Uterus (tissue), 3 donors: ENCODE measurements at regions not wholly inside any gene's neighbourhood (a gene's known extent, or its start where the extent isn't known, plus 50 kb on each side); places are given as distances from the start of the nearest gene placed in this dataset.
"Not testable (repeated sequence)": the region's sequence is repeated elsewhere in the genome, so short reads cannot be mapped to it uniquely, and the experiment has no call there.

Experiments used
- DNase-seq, 2 donors: peaks; one replicate each; pipeline ENCODE4 v3.0.0-alpha.2; 2019 to 2020
- H3K27ac ChIP-seq, 2 donors: fragments of 200-600 bp; sonication (generic); 1 replicate in 1 of 2; 2 replicates in 1 of 2; pipeline ENCODE4 v1.5.1; 2016 to 2018
- H3K27me3 ChIP-seq, 2 donors: fragments of 200-600 bp; sonication (generic); one replicate each; pipeline ENCODE4 v1.5.1; 2018 to 2019; ENCODE audit warnings: control low read depth in 1 of 2
- H3K36me3 ChIP-seq, 2 donors: fragments of 200-600 bp; sonication (generic); one replicate each; pipeline ENCODE4 v1.5.1; 2019; ENCODE audit warnings: control low read depth in 1 of 2
- H3K4me1 ChIP-seq, 2 donors: fragments of 200-600 bp; sonication (generic); one replicate each; pipeline ENCODE4 v1.5.1; 2018 to 2019; ENCODE audit warnings: control low read depth in 1 of 2
- H3K4me3 ChIP-seq, 2 donors: fragments of 200-600 bp; sonication (generic); 1 replicate in 1 of 2; 2 replicates in 1 of 2; pipeline ENCODE4 v1.5.1; 2018 to 2019; ENCODE audit warnings: mild to moderate bottlenecking in 1 of 2
- H3K9me3 ChIP-seq, 2 donors: fragments of 200-600 bp; sonication (generic); one replicate each; pipeline ENCODE4 v1.5.1; 2019; ENCODE audit warnings: control low read depth in 1 of 2
- POLR2A ChIP-seq, 2 donors: fragments of 450-650 bp; IDR thresholded peaks; one replicate each; pipeline ENCODE4 v1.6.1; 2016; ENCODE audit warnings: antibody characterized with exemption in 2 of 2, mild to moderate bottlenecking in 1 of 2, moderate library complexity in 1 of 2
- intact Hi-C: fragments of 100-400 bp; cut with DNase I; formaldehyde crosslinking; loops from one replicate; pipeline ENCODE4 v1.15.1; 2023; ENCODE audit warnings: low total_unique reads
- TF ChIP-seq, protein P1 (sequence below), 4 experiments: fragments of 200-600 bp in 2 of 4; fragments of 450-650 bp in 2 of 4; sonication (generic) in 2 of 4; IDR thresholded peaks; one replicate each; pipeline ENCODE4 v1.5.1; 2016 to 2019; ENCODE audit warnings: antibody characterized with exemption in 4 of 4, mild to moderate bottlenecking in 2 of 4, moderate library complexity in 1 of 4
- donor health status: DM: yes; HTN: yes; CAD: no.

DNA sequence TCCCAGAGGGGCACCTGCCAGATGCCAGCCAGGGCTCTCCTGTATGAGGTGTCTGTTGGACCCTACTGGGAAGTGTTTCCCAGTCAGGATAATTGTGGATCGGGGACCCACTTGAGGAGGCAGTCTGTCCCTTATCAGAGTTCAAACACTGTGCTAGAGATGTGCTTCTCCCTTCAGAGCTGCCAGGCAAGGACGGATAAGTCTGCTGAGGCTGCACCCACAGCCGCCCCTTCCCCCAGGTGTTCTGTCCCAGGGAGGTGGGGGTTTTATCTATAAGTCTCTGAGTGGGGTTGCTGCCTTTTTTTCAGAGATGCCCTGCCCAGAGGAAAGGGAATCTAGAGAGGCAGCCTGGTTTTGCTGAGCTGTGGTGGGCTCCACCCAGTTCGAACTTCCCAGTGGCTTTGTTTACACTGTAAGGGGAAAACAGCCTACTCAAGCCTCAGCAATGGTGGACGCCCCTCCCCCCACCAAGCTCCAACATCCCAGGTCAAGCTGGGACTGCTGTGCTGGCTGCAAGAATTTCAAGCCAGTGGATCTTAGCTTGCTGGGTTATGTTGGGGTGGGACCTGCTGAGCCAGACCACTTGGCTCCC lies 324.0 kb upstream of the SETBP1 start:
- intact Hi-C loops = no loop called here
- Histone ChIP-seq H3K9me3 (no peaks in the 10 kb centered on the region), H3K4me3 (no peak overlapping the region), H3K27me3 (no peaks in the 10 kb centered on the region), H3K4me1 (no peaks in the 10 kb centered on the region), H3K36me3 (no peaks in the 10 kb centered on the region), H3K27ac (no peak overlapping the region)
- TF ChIP-seq POLR2A (IDR thresholded peaks at IDR 0.05) = no peak
- TF ChIP-seq, protein P1, sequence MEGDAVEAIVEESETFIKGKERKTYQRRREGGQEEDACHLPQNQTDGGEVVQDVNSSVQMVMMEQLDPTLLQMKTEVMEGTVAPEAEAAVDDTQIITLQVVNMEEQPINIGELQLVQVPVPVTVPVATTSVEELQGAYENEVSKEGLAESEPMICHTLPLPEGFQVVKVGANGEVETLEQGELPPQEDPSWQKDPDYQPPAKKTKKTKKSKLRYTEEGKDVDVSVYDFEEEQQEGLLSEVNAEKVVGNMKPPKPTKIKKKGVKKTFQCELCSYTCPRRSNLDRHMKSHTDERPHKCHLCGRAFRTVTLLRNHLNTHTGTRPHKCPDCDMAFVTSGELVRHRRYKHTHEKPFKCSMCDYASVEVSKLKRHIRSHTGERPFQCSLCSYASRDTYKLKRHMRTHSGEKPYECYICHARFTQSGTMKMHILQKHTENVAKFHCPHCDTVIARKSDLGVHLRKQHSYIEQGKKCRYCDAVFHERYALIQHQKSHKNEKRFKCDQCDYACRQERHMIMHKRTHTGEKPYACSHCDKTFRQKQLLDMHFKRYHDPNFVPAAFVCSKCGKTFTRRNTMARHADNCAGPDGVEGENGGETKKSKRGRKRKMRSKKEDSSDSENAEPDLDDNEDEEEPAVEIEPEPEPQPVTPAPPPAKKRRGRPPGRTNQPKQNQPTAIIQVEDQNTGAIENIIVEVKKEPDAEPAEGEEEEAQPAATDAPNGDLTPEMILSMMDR (IDR thresholded peaks at IDR 0.05) = no peak
- no peak for DNase-seq

DNA sequence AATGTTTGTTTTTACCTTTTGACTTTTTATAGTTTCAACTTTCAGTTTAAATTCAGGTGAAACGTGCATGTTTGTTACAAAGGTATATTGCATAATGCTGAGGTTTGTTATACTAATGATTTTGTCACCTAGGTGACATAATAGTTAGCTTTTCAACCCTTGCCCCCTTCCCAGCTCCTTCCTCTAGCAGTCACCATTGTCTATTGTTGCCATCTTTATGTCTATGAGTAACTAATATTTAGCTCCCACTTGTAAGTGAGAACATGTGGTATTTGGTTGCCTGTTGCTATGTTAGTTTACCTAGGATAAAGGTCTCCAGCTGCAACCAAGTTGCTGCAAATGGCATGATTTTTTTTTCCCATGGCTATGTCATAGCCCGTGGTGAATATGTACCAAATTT lies 322.3 kb upstream of the SETBP1 start:
- H3K9me3 ChIP-seq = no peaks in the 10 kb centered on the region
- H3K4me1 ChIP-seq = no peaks in the 10 kb centered on the region
- H3K36me3 ChIP-seq = no peaks in the 10 kb centered on the region
- intact Hi-C loops = no loop called here
- no peaks in the 10 kb centered on the region for H3K27me3 ChIP-seq
- no peak overlapping the region for H3K4me3 ChIP-seq
- TF ChIP-seq POLR2A (IDR thresholded peaks at IDR 0.05) = no peak
- TF ChIP-seq, protein P1 (IDR thresholded peaks at IDR 0.05) = no peak
- H3K27ac ChIP-seq = no peak overlapping the region
- no peak for DNase-seq

DNA sequence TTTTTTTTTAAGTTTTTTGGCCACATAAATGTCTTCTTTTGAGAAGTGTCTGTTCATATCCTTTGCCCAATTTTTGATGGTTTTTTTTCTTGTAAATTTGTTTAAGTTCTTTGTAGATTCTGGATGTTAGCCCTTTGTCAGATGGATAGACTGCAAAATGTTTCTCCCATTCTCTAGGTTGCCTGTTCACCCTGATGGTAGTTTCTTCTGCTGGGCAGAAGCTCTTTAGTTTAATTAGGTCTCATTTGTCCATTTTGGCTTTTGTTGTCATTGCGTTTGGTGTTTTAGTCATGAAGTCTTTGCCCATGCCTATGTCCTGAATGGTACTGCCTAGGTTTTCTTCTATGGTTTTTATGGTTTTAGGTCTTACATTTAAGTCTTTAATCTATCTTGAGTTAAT lies 320.9 kb upstream of the SETBP1 start:
- H3K4me1 ChIP-seq, H3K4me3 ChIP-seq, intact Hi-C loops, H3K27ac ChIP-seq, H3K27me3 ChIP-seq, DNase-seq, H3K9me3 ChIP-seq, H3K36me3 ChIP-seq: not testable (repeated sequence)

DNA sequence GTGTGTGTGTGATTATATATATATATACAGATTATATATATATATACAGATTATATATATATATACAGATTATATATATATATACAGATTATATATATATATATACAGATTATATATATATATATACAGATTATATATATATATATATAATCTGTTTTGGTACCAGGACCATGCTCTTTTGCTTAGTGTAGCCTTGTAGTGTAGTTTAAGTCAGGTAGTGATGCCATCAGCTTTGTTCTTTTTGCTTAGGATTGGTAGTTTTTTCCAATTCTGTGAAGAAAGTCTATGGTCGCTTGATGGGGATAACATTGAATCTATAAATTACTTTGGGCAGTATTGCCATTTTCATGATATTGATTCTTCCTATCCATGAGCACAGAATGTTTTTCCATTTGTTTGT lies 318.5 kb upstream of the SETBP1 start:
- H3K4me1 ChIP-seq, H3K4me3 ChIP-seq, H3K27ac ChIP-seq, H3K36me3 ChIP-seq, DNase-seq, H3K27me3 ChIP-seq, intact Hi-C loops, H3K9me3 ChIP-seq: not testable (repeated sequence)

DNA sequence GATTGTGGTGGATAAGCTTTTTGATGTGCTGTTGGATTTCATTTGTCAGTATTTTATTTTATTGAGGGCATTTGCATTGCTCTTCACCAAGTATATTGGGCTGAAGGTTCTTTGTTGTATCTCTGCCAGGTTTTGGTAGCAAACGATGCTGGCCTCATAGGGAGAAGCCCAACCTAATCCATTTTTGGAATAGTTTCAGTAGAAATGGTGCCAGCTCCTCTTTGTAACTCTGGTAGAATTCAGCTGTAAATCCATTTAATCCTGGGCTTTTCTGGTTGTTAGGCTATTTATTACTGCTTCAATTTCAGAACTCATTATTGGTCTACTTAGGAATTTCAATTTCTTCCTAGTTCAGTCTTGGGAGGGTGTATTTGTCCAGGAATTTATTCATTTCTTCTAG lies 309.8 kb upstream of the SETBP1 start:
- intact Hi-C loops = no loop called here
- H3K4me1 ChIP-seq = no peaks in the 10 kb centered on the region
- H3K9me3 ChIP-seq = no peaks in the 10 kb centered on the region

DNA sequence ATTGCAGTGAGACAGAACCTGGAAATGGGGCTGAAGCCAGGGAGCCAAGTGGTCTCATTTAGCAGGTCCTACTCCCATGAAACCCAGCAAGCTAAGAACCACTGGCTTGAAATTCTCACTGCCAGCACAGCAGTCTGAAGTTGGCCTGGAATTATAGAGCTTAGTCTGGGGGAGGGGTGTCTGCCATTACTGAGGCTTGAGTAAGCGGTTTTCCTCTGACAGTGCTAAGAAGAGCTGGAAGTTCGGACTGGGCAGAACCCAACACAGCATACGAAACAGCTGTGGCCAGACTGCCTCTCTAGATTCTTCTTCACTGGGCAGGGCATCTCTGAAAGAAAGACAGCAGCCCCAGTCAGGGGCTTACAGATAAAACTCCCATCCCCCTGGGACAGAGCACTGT lies 305.7 kb upstream of the SETBP1 start:
- no peak for DNase-seq
- no peak for TF ChIP-seq POLR2A (IDR thresholded peaks at IDR 0.05)
- TF ChIP-seq, protein P1 (IDR thresholded peaks at IDR 0.05) = no peak
- Histone ChIP-seq H3K4me1 (no peaks in the 10 kb centered on the region), H3K27ac (no peak overlapping the region), H3K27me3 (no peaks in the 10 kb centered on the region), H3K4me3 (no peak overlapping the region), H3K36me3 (no peaks in the 10 kb centered on the region), H3K9me3 (no peaks in the 10 kb centered on the region)
- intact Hi-C loops = no loop called here

More for the DNA sequence above, 309.8 kb upstream of the SETBP1 start:
- Histone ChIP-seq H3K27ac (no peak overlapping the region), H3K4me3 (no peak overlapping the region), H3K27me3 (no peaks in the 10 kb centered on the region), H3K36me3 (no peaks in the 10 kb centered on the region)
- TF ChIP-seq, protein P1 (IDR thresholded peaks at IDR 0.05) = no peak
- TF ChIP-seq POLR2A (IDR thresholded peaks at IDR 0.05) = no peak
- no peak for DNase-seq
